ENCODE measurements at regions not wholly inside any gene's neighbourhood (a gene's known extent, or its start where the extent isn't known, plus 50 kb on each side); places are given as distances from the start of the nearest gene placed in this dataset.

DNA sequence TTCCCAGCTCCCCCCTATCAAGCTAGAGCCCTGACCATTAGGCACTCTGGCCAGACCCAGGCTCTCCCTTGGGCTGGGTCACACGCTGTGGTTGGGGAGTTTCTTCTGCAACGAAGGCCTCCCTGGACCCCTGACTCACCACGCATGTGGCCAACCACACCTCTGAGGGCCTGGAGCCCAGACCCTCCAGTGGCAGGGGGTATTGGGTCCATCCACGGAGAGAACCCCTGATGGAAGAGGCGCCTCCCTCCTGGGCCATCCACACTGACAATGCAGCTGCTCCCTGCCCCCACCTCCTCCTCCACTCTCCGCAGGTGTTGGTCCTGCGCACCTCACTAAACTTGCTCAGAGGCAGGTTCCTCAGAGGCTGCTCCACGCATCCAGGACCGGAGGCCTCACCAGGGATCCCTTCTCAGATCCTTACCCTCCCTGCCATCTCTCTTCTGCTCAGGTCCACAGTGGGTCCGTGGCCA lies 125.4 kb downstream of the RNASET2 start:
- Mint-ChIP-seq H3K27me3 (ENCODE audit: low read depth) (peaks cover 9% of the 10 kb centered on the region), H3K4me1 (peaks cover 2% of the 10 kb centered on the region), H3K36me3 (no peaks in the 10 kb centered on the region), H3K9me3 (no peaks in the 10 kb centered on the region), H3K4me3 (no peak overlapping the region), H3K27ac (no peak overlapping the region)
- DNase-seq (ENCODE audit: low spot score in 2 of 2, unreplicated experiment in 2 of 2), result no peak
- TF ChIP-seq, protein P1, sequence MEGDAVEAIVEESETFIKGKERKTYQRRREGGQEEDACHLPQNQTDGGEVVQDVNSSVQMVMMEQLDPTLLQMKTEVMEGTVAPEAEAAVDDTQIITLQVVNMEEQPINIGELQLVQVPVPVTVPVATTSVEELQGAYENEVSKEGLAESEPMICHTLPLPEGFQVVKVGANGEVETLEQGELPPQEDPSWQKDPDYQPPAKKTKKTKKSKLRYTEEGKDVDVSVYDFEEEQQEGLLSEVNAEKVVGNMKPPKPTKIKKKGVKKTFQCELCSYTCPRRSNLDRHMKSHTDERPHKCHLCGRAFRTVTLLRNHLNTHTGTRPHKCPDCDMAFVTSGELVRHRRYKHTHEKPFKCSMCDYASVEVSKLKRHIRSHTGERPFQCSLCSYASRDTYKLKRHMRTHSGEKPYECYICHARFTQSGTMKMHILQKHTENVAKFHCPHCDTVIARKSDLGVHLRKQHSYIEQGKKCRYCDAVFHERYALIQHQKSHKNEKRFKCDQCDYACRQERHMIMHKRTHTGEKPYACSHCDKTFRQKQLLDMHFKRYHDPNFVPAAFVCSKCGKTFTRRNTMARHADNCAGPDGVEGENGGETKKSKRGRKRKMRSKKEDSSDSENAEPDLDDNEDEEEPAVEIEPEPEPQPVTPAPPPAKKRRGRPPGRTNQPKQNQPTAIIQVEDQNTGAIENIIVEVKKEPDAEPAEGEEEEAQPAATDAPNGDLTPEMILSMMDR (IDR thresholded peaks at IDR 0.05; ENCODE audit: unreplicated experiment), result no peak

DNA sequence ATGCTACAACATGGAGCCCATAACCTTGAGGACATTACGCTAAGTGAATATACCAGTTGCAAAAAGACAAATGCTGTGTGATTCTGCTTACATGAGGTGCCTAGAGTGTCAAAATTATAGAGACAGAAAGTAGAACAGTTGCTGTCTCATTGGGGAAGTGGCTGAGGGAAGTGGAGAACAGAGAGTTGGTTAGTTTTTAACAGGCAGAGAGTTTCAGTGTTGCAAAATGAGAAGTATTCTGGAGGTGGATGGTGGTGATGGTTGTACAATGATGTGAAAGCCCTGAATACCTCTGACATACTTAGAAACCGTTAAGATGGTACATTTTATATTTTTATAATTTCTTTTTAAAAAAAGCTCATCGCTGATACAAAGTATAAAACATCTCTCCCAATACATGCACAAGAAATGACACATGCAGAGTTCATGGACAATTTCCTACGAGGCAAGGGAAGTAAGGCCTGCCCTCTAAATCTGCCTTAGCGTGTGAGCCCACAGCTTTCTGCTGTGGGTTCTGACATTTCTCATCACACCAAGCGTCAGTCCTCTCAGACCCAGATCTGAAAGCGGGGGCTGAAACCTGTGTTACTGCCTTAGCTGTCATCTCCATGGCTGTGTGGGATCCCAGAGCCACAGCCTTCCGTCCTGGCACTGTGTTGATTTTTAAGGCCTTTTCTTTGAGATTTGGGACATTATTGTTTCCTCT lies 126.0 kb downstream of the RNASET2 start:
- Mint-ChIP-seq H3K27me3 (ENCODE audit: low read depth) (peaks cover 9% of the 10 kb centered on the region), H3K36me3 (no peaks in the 10 kb centered on the region), H3K27ac (no peak overlapping the region), H3K4me1 (peaks cover 2% of the 10 kb centered on the region), H3K4me3 (no peak overlapping the region), H3K9me3 (no peaks in the 10 kb centered on the region)
- DNase-seq (ENCODE audit: low spot score in 2 of 2, unreplicated experiment in 2 of 2), result no peak
- TF ChIP-seq, protein P1 (IDR thresholded peaks at IDR 0.05; ENCODE audit: unreplicated experiment), result no peak

DNA sequence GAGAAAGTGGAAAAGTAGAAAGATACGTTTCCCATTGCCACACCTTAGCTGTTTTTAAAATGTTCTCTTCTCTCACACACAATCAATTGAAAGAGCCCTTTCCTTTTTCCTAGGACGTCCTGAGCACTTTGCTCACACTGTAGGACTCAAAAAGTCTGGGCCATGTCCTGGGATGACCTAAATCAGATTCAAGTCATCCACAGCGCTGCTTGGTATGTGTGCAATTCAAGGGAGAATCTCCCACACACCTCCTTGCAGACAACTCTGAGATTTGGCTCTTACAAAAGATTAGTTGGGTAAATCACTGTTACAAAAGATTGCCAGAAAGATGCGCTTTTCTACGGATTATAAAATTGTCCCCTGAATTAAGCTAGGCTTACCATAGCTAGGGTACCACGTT lies 130.1 kb downstream of the RNASET2 start:
- TF ChIP-seq, protein P1 (IDR thresholded peaks at IDR 0.05; ENCODE audit: unreplicated experiment), result no peak
- no peak overlapping the region for H3K27ac Mint-ChIP-seq
- no peak overlapping the region for H3K4me3 Mint-ChIP-seq
- peaks cover 18% of the 10 kb centered on the region for H3K27me3 Mint-ChIP-seq (ENCODE audit: low read depth)
- no peaks in the 10 kb centered on the region for H3K36me3 Mint-ChIP-seq
- no peaks in the 10 kb centered on the region for H3K9me3 Mint-ChIP-seq
- peaks cover 2% of the 10 kb centered on the region for H3K4me1 Mint-ChIP-seq
- no peak for DNase-seq (ENCODE audit: low spot score in 2 of 2, unreplicated experiment in 2 of 2)

DNA sequence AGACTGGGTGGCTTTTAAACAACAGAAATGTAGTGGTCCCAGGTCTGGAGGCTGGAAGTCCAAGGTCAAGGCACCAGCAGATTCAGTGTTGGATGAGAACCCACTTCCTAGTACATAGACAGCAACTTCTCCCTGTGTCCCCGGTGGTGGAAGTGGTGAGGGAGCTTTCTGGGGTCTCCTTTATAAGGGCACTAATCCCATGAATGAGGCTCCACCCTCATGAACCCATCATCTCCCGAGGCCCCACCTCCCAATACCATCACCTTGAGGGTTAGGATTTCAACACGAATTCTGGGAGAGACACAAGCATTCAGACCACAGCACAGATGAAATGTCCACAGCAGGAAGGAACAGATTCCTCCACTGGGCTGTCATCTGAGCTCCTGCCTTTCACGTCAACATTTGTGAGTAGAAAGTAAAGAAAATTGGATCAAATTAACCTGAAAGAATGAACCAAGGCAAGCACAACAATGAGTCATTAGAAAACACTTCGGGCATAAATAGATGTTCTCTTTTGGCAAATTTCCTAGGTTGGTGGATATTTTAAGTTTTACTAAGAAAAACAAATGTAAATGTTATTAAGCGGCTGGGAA lies 130.7 kb downstream of the RNASET2 start:
- no peaks in the 10 kb centered on the region for H3K9me3 Mint-ChIP-seq
- H3K4me1 Mint-ChIP-seq, result peaks cover 2% of the 10 kb centered on the region
- H3K27me3 Mint-ChIP-seq (ENCODE audit: low read depth), result peaks cover 18% of the 10 kb centered on the region
- DNase-seq (ENCODE audit: low spot score in 2 of 2, unreplicated experiment in 2 of 2), result no peak
- no peak overlapping the region for H3K27ac Mint-ChIP-seq
- H3K4me3 Mint-ChIP-seq, result no peak overlapping the region
- TF ChIP-seq, protein P1 (IDR thresholded peaks at IDR 0.05; ENCODE audit: unreplicated experiment), result no peak
- no peaks in the 10 kb centered on the region for H3K36me3 Mint-ChIP-seq

DNA sequence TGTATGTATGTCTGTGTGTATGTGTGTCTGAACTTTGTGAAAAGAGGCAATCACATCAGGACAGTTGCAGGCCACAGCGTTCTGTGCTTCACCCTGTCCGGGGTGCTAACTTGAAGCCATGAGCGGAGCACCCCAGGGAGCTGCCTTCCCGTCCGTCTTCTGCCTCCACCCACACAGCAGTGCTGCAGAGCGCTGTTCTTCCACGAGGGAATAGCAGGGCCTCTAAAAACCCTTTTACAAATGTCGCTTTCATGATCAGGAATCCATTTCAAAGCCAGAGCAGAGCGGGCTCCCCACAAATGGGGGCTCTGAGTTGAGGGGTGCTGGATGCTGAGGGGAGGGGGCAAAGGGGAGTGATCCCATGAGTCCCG lies 131.5 kb downstream of the RNASET2 start:
- no peak overlapping the region for H3K27ac Mint-ChIP-seq
- H3K4me3 Mint-ChIP-seq, result no peak overlapping the region
- no peaks in the 10 kb centered on the region for H3K9me3 Mint-ChIP-seq
- no peaks in the 10 kb centered on the region for H3K36me3 Mint-ChIP-seq
- peaks cover 2% of the 10 kb centered on the region for H3K4me1 Mint-ChIP-seq
- H3K27me3 Mint-ChIP-seq (ENCODE audit: low read depth), result peaks cover 20% of the 10 kb centered on the region
- TF ChIP-seq, protein P1 (IDR thresholded peaks at IDR 0.05; ENCODE audit: unreplicated experiment), result no peak
- no peak for DNase-seq (ENCODE audit: low spot score in 2 of 2, unreplicated experiment in 2 of 2)

Measured in mesothelial cell of epicardium (in vitro differentiated cells).